GM12878 (cell line): ENCODE measurements at regions not wholly inside any gene's neighbourhood (a gene's known extent, or its start where the extent isn't known, plus 50 kb on each side); places are given as distances from the start of the nearest gene placed in this dataset.

ENCODE experiments used
- ATAC-seq: fragments of 200-7000 bp; cut with Tn5 transposase; 3 replicates; pipeline ENCODE4 v1.9.1; 2020; ENCODE audit warnings: mild to moderate bottlenecking, moderate library complexity
- BruUV-seq: library from RNA; stranded (reverse); fragments of 400-500 nt; replicated peaks from 2 replicates; lab custom pipeline; 2021; lab: Mats Ljungman, UMichigan
- CTCF ChIA-PET: fragments of 300-600 bp; sonication (Branson Sonifier 250); formaldehyde crosslinking; extraction: SDS; loops from one replicate; lab custom pipeline; 2021; ENCODE audit warnings: inconsistent platforms; lab: Yijun Ruan, JAX
- POLR2A ChIA-PET: fragments of 350-600 bp; formaldehyde crosslinking; extraction: SDS; loops from one replicate; lab custom pipeline; 2021; ENCODE audit warnings: inconsistent platforms; lab: Charles Lee
- RAD21 ChIA-PET: fragments of 300-600 bp; sonication (Branson Sonifier 250); formaldehyde crosslinking; loops from one replicate; lab custom pipeline; 2023; ENCODE audit warnings: antibody characterized with exemption; ENCODE audit not compliant: unreplicated experiment; lab: Charles Lee
- SMC1A ChIA-PET: fragments of 300-600 bp; sonication (Branson Sonifier 250); formaldehyde crosslinking; loops from one replicate; lab custom pipeline; 2023; ENCODE audit not compliant: unreplicated experiment, uncharacterized antibody; lab: Charles Lee
- DNase-seq: peaks from one replicate; pipeline ENCODE4 v3.0.0-alpha.2; 2011; ENCODE audit warnings: low read depth, low spot score
- FAIRE-seq: peaks from 3 replicates; lab custom pipeline; 2011; peaks lifted over from hg19 to GRCh38; lab: Jason Lieb, UNC
- H2AFZ ChIP-seq: 2 replicates; pipeline ENCODE4 v1.6.0; 2011; ENCODE audit warnings: low read depth, low read length, control low read depth; ENCODE audit not compliant: control insufficient read depth
- H3K27ac ChIP-seq: 2 replicates; pipeline ENCODE4 v1.5.1; 2011; ENCODE audit warnings: control low read depth; ENCODE audit not compliant: control insufficient read depth, insufficient read depth
- H3K27me3 ChIP-seq, 2 experiments: replicated peaks in 1 of 2; 2 replicates each; pipeline versions ENCODE4 v1.6.0 to v1.6.1; 2011; ENCODE audit warnings: low read length in 1 of 2; ENCODE audit not compliant: control insufficient read depth in 2 of 2, insufficient read depth in 2 of 2
- H3K36me3 ChIP-seq, 2 experiments: 2 replicates each; pipeline ENCODE4 v1.5.1; 2011; ENCODE audit warnings: low read length in 1 of 2; ENCODE audit not compliant: control insufficient read depth in 2 of 2, insufficient read depth in 2 of 2
- H3K4me1 ChIP-seq: 2 replicates; pipeline ENCODE4 v1.6.1; 2011; ENCODE audit warnings: mild to moderate bottlenecking, low read length, moderate library complexity, mixed read lengths; ENCODE audit not compliant: control insufficient read depth, insufficient read depth
- H3K4me2 ChIP-seq: 2 replicates; pipeline ENCODE4 v1.6.0; 2011; ENCODE audit warnings: control low read depth; ENCODE audit not compliant: control insufficient read depth, insufficient read depth
- H3K4me3 ChIP-seq: fragments of 200-600 bp; sonication (generic); 2 replicates; pipeline ENCODE4 v1.5.1; 2016
- H3K79me2 ChIP-seq: 2 replicates; pipeline ENCODE4 v1.6.0; 2011; ENCODE audit warnings: low read length; ENCODE audit not compliant: control insufficient read depth, insufficient read depth
- H3K9ac ChIP-seq: 2 replicates; pipeline ENCODE4 v1.8.0; 2011; ENCODE audit warnings: low read length, control low read depth, mixed read lengths; ENCODE audit not compliant: control insufficient read depth, insufficient read depth
- H3K9me3 ChIP-seq: replicated peaks from 3 replicates; pipeline ENCODE4 v1.5.1; 2011; ENCODE audit warnings: mild to moderate bottlenecking, low read length; ENCODE audit not compliant: control insufficient read depth, insufficient read depth
- H4K20me1 ChIP-seq: 2 replicates; pipeline ENCODE4 v1.6.0; 2011; ENCODE audit not compliant: control insufficient read depth, insufficient read depth
- BMI1 ChIP-seq: fragments of 450-650 bp; IDR thresholded peaks from 2 replicates; pipeline ENCODE4 v1.6.1; 2016; ENCODE audit warnings: mild to moderate bottlenecking, moderate library complexity, borderline replicate concordance
- LARP7 ChIP-seq: fragments of 450-650 bp; IDR thresholded peaks from 2 replicates; pipeline ENCODE4 v1.6.1; 2017; ENCODE audit warnings: mild to moderate bottlenecking
- POLR2AphosphoS2 ChIP-seq: IDR thresholded peaks from 2 replicates; pipeline ENCODE4 v1.6.1; 2011; ENCODE audit warnings: low read depth, mild to moderate bottlenecking, low read length, improper control_type of control experiment, moderate library complexity
- POLR2AphosphoS5 ChIP-seq: IDR thresholded peaks from 2 replicates; pipeline ENCODE4 v1.6.1; 2011; ENCODE audit warnings: mild to moderate bottlenecking, low read length, inconsistent platforms
- RELA ChIP-seq: fragments of 450-650 bp; IDR thresholded peaks from 2 replicates; pipeline ENCODE4 v1.8.0; 2014; ENCODE audit warnings: borderline replicate concordance; ENCODE audit not compliant: partially characterized antibody
- SIX5 ChIP-seq: IDR thresholded peaks from 2 replicates; pipeline ENCODE4 v1.6.1; 2011; ENCODE audit warnings: mild to moderate bottlenecking, low read depth, low read length, moderate library complexity; ENCODE audit not compliant: severe bottlenecking
- TCF3 ChIP-seq: IDR thresholded peaks from 2 replicates; pipeline ENCODE4 v1.6.1; 2012; ENCODE audit warnings: low read depth, mild to moderate bottlenecking, low read length, borderline replicate concordance; ENCODE audit not compliant: insufficient read depth
- WRNIP1 ChIP-seq: IDR thresholded peaks from 2 replicates; pipeline ENCODE4 v1.6.1; 2011; ENCODE audit warnings: low read depth, low read length, improper control_type of control experiment, borderline replicate concordance
- WGBS: methylation state at CpG from one replicate; pipeline ENCODE4 v1.1.6; 2016; ENCODE audit warnings: low lambda C conversion rate; ENCODE audit not compliant: insufficient replicate concordance, insufficient coverage; ENCODE audit errors: missing lambda C conversion rate; 5-methylcytosine and 5-hydroxymethylcytosine counted together
- in situ Hi-C: fragments of 300-500 bp; cut with MboI; formaldehyde crosslinking; loops from 9 replicates; pipeline ENCODE4 v1.14.3; 2018; ENCODE audit warnings: mixed read lengths
- intact Hi-C: fragments of 100-400 bp; cut with micrococcal nuclease; formaldehyde crosslinking; loops from one replicate; pipeline ENCODE4 v1.14.2; 2022; ENCODE audit not compliant: unreplicated experiment
- TF ChIP-seq, protein P1 (sequence below): IDR thresholded peaks from 2 replicates; pipeline ENCODE4 v1.6.1; 2011; ENCODE audit warnings: mild to moderate bottlenecking, low read depth, low read length, moderate library complexity; ENCODE audit not compliant: insufficient replicate concordance
- TF ChIP-seq, protein P2 (sequence below): IDR thresholded peaks from 2 replicates; pipeline ENCODE4 v1.6.1; 2012; ENCODE audit warnings: low read depth, low read length, improper control_type of control experiment

DNA sequence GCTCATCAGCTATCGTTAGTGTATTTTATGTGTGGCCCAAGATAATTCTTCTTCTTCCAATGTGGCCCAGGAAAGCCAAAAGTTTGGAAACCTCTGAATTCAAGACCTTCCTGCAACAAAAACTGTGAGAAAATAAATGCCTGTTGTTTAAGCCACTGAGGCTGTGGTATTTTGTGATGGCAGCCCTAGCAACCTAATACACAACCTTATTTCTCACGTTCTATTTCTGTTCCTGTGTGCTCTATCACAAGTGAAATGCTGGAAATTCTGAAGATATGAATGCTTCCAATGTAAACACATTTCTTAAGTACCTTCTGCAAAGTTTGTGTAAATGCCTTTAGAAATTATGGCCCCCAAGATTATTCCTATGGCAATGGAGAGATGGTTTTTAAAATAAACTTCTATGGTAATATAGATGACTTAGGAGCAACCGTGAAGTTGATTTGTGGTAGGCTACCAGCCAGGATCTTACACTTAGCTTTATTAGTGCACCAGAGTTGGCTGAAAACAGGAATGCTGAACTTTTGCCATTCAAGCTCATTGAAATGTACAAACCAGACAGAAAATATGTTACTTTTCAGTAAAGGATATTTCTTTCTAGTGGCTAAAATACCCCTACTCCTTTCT, 148.0 kb downstream of the USP46 start:
- POLR2A ChIA-PET: no interaction called here
- RAD21 ChIA-PET: no interaction called here
- no peak overlapping the region for H3K4me2 ChIP-seq
- FAIRE-seq (no peak), ATAC-seq (no peak), DNase-seq (no peak)
- no peak overlapping the region for H3K9ac ChIP-seq
- H3K27ac ChIP-seq: no peak overlapping the region
- no TSS peak for BruUV-seq
- CTCF ChIA-PET: no interaction called here
- H3K9me3 ChIP-seq: no peaks in the 10 kb centered on the region
- 11% methylated on average over 3 of the region's 3 CpGs for WGBS
- no peak overlapping the region for H3K4me3 ChIP-seq
- no peaks in the 10 kb centered on the region for H3K36me3 ChIP-seq
- H3K27me3 ChIP-seq: no peaks in the 10 kb centered on the region
- no peak for TF ChIP-seq WRNIP1
- TF ChIP-seq, protein P1, sequence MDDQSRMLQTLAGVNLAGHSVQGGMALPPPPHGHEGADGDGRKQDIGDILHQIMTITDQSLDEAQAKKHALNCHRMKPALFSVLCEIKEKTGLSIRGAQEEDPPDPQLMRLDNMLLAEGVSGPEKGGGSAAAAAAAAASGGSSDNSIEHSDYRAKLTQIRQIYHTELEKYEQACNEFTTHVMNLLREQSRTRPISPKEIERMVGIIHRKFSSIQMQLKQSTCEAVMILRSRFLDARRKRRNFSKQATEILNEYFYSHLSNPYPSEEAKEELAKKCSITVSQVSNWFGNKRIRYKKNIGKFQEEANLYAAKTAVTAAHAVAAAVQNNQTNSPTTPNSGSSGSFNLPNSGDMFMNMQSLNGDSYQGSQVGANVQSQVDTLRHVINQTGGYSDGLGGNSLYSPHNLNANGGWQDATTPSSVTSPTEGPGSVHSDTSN: no peak
- TF ChIP-seq LARP7: no peak
- no peak for TF ChIP-seq BMI1
- TF ChIP-seq SIX5: no peak
- no peak for TF ChIP-seq RELA
- no peak for TF ChIP-seq POLR2AphosphoS2
- TF ChIP-seq, protein P2, sequence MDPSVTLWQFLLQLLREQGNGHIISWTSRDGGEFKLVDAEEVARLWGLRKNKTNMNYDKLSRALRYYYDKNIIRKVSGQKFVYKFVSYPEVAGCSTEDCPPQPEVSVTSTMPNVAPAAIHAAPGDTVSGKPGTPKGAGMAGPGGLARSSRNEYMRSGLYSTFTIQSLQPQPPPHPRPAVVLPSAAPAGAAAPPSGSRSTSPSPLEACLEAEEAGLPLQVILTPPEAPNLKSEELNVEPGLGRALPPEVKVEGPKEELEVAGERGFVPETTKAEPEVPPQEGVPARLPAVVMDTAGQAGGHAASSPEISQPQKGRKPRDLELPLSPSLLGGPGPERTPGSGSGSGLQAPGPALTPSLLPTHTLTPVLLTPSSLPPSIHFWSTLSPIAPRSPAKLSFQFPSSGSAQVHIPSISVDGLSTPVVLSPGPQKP: no peak
- TF ChIP-seq POLR2AphosphoS5: no peak
- TF ChIP-seq TCF3: no peak
- intact Hi-C loops: no loop called here
- SMC1A ChIA-PET: no interaction called here
- in situ Hi-C loops: no loop called here
- no peaks in the 10 kb centered on the region for H3K79me2 ChIP-seq
- no peaks in the 10 kb centered on the region for H3K4me1 ChIP-seq
- no peak overlapping the region for H2AFZ ChIP-seq
- no peaks in the 10 kb centered on the region for H4K20me1 ChIP-seq
